DOHH2 (cell line): ENCODE measurements at regions not wholly inside any gene's neighbourhood (a gene's known extent, or its start where the extent isn't known, plus 50 kb on each side); places are given as distances from the start of the nearest gene placed in this dataset.

Source experiments
- H3F3A ChIP-seq: fragments of 200-600 bp; sonication (generic), shearing (Covaris generic); 2 replicates; pipeline ENCODE4 v1.6.0; 2016; ENCODE audit warnings: antibody characterized with exemption, mild to moderate bottlenecking; ENCODE audit not compliant: control insufficient read depth, insufficient read depth
- H3K27ac ChIP-seq: fragments of 200-600 bp; sonication (generic); 2 replicates; pipeline ENCODE4 v1.5.1; 2014; ENCODE audit warnings: low read depth, mild to moderate bottlenecking, low read length, moderate library complexity
- H3K27me3 ChIP-seq: fragments of 200-600 bp; sonication (generic); 2 replicates; pipeline ENCODE4 v1.6.1; 2014; ENCODE audit warnings: mild to moderate bottlenecking, low read length, mixed read lengths; ENCODE audit not compliant: control insufficient read depth
- H3K36me3 ChIP-seq: fragments of 200-600 bp; sonication (generic); 2 replicates; pipeline ENCODE4 v1.6.1; 2014; ENCODE audit warnings: mild to moderate bottlenecking, low read length, moderate library complexity, mixed read lengths; ENCODE audit not compliant: control insufficient read depth
- H3K4me1 ChIP-seq: fragments of 200-600 bp; sonication (generic); 2 replicates; pipeline ENCODE4 v1.6.1; 2014; ENCODE audit warnings: mild to moderate bottlenecking, low read length, mixed read lengths; ENCODE audit not compliant: control insufficient read depth
- H3K4me2 ChIP-seq: fragments of 200-600 bp; sonication (generic); 2 replicates; pipeline ENCODE4 v1.6.0; 2014; ENCODE audit warnings: mild to moderate bottlenecking, low read length, moderate library complexity
- H3K4me3 ChIP-seq: fragments of 200-600 bp; sonication (generic); 2 replicates; pipeline ENCODE4 v1.5.1; 2014; ENCODE audit warnings: mild to moderate bottlenecking, low read length, mixed read lengths
- H3K79me2 ChIP-seq: fragments of 200-600 bp; sonication (generic); 2 replicates; pipeline ENCODE4 v1.6.1; 2014; ENCODE audit warnings: mild to moderate bottlenecking, low read length, mixed read lengths; ENCODE audit not compliant: control insufficient read depth
- H3K9me2 ChIP-seq: fragments of 200-600 bp; sonication (generic); replicated peaks from 2 replicates; pipeline ENCODE4 v1.6.1; 2014; ENCODE audit warnings: mild to moderate bottlenecking, low read length, mixed read lengths; ENCODE audit not compliant: control insufficient read depth
- H3K9me3 ChIP-seq: fragments of 200-600 bp; sonication (generic); 2 replicates; pipeline ENCODE4 v1.6.1; 2014; ENCODE audit warnings: antibody characterized with exemption, low read length, mixed read lengths; ENCODE audit not compliant: control insufficient read depth, insufficient read depth
- H4K20me1 ChIP-seq: fragments of 200-600 bp; sonication (generic); 2 replicates; pipeline ENCODE4 v1.6.0; 2014; ENCODE audit warnings: low read depth, mild to moderate bottlenecking, antibody characterized with exemption, low read length, moderate library complexity; ENCODE audit not compliant: control insufficient read depth, insufficient read depth
- CTCF ChIP-seq: fragments of 200-600 bp; sonication (generic); IDR thresholded peaks from one replicate; pipeline ENCODE4 v1.5.1; 2014; ENCODE audit warnings: antibody characterized with exemption, mild to moderate bottlenecking, low read depth, low read length; ENCODE audit not compliant: poor library complexity, severe bottlenecking
- EZH2phosphoT487 ChIP-seq: fragments of 200-600 bp; sonication (generic); IDR thresholded peaks from 2 replicates; pipeline ENCODE4 v1.6.1; 2017; ENCODE audit warnings: borderline replicate concordance, mild to moderate bottlenecking, antibody characterized with exemption, low read length, moderate library complexity, mixed read lengths

GRCh38 chr18:27674411-27674810 lies 489.3 kb upstream of the CHST9 start:
- Histone ChIP-seq H3K4me2 (no peak overlapping the region), H3K4me1 (no peaks in the 10 kb centered on the region), H3K9me2 (no peaks in the 10 kb centered on the region), H3K27me3 (no peaks in the 10 kb centered on the region), H3K27ac (no peak overlapping the region), H4K20me1 (no peaks in the 10 kb centered on the region), H3F3A (no peaks in the 10 kb centered on the region), H3K79me2 (no peaks in the 10 kb centered on the region), H3K4me3 (no peak overlapping the region), H3K9me3 (peaks cover 3% of the 10 kb centered on the region; the same call in 1 of the 2 replicates), H3K36me3 (no peaks in the 10 kb centered on the region)
- TF ChIP-seq EZH2phosphoT487, result no peak
- no peak for TF ChIP-seq CTCF

- no peaks in the 10 kb centered on the region for H3K4me1 ChIP-seq
- TF ChIP-seq EZH2phosphoT487 (no peak), CTCF (no peak)
- peaks cover 3% of the 10 kb centered on the region; the same call in 1 of the 2 replicates for H3K9me3 ChIP-seq
- no peak overlapping the region for H3K27ac ChIP-seq
- no peak overlapping the region for H3K4me2 ChIP-seq
- no peak overlapping the region for H3K4me3 ChIP-seq
- no peaks in the 10 kb centered on the region for H3K27me3 ChIP-seq
- no peaks in the 10 kb centered on the region for H4K20me1 ChIP-seq
- no peaks in the 10 kb centered on the region for H3K36me3 ChIP-seq
- H3K9me2 ChIP-seq, result no peaks in the 10 kb centered on the region
- H3F3A ChIP-seq, result no peaks in the 10 kb centered on the region
- H3K79me2 ChIP-seq, result no peaks in the 10 kb centered on the region
Observed at GRCh38 chr18:27673861-27674260, 488.8 kb upstream of the CHST9 start.

GRCh38 chr18:27668158-27668557 lies 483.1 kb upstream of the CHST9 start:
- TF ChIP-seq EZH2phosphoT487 (no peak), CTCF (no peak)
- no peaks in the 10 kb centered on the region for H3K27me3 ChIP-seq
- H3K36me3 ChIP-seq, result no peaks in the 10 kb centered on the region
- H3F3A ChIP-seq, result no peaks in the 10 kb centered on the region
- no peaks in the 10 kb centered on the region for H3K79me2 ChIP-seq
- H3K4me3 ChIP-seq, result no peak overlapping the region
- no peaks in the 10 kb centered on the region for H3K4me1 ChIP-seq
- no peak overlapping the region for H3K27ac ChIP-seq
- H3K9me3 ChIP-seq, result peaks cover 1% of the 10 kb centered on the region; the same call in 1 of the 2 replicates
- H3K4me2 ChIP-seq, result no peak overlapping the region
- H4K20me1 ChIP-seq, result no peaks in the 10 kb centered on the region
- H3K9me2 ChIP-seq, result no peaks in the 10 kb centered on the region
